GM12891 (cell line): ENCODE measurements at regions not wholly inside any gene's neighbourhood (a gene's known extent, or its start where the extent isn't known, plus 50 kb on each side); places are given as distances from the start of the nearest gene placed in this dataset.

Experiments used
- DNase-seq: peaks from one replicate; pipeline ENCODE4 v3.0.0; 2011; ENCODE audit warnings: low spot score; ENCODE audit not compliant: insufficient read length
- FAIRE-seq: peaks from 2 replicates; lab custom pipeline; 2011; peaks lifted over from hg19 to GRCh38; lab: Jason Lieb, UNC
- PAX5 ChIP-seq: IDR thresholded peaks from 2 replicates; pipeline ENCODE4 v1.6.1; 2011; ENCODE audit warnings: low read length, moderate library complexity, mild to moderate bottlenecking; ENCODE audit not compliant: insufficient read depth, severe bottlenecking
- POLR2A ChIP-seq: IDR thresholded peaks from 2 replicates; pipeline ENCODE4 v1.6.1; 2011; ENCODE audit warnings: low read depth, low read length, control low read depth
- POLR2AphosphoS5 ChIP-seq: IDR thresholded peaks from 2 replicates; pipeline ENCODE4 v1.6.1; 2011; ENCODE audit warnings: low read depth, low read length, control low read depth
- POU2F2 ChIP-seq: IDR thresholded peaks from 2 replicates; pipeline ENCODE4 v1.6.1; 2011; ENCODE audit warnings: low read depth, mild to moderate bottlenecking, control low read depth, low read length, moderate library complexity
- SPI1 ChIP-seq: IDR thresholded peaks from 2 replicates; pipeline ENCODE4 v1.6.1; 2011; ENCODE audit warnings: low read depth, low read length, control low read depth
- TAF1 ChIP-seq: IDR thresholded peaks from 2 replicates; pipeline ENCODE4 v1.6.1; 2011; ENCODE audit warnings: low read depth, low read length, control low read depth

DNA sequence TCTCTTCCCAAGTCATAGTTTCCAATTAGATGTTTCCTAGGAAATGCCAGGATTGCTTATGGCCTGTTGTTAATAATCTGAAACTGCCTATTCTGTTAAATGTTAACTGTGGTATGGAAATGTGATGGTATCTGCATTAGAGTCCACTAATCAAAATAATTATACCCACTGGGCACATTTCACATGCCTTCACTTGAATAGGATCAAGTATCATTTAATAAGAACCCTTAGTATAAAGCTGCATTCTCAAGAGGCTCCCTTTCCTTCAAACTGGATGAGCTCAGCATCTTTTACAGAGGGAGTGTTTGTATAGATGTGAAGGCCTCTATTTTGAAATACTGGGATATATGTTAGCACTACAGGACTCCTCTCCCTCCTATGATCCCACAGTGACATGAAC lies 477.2 kb upstream of the VRK2 start:
- no peak for DNase-seq
- TF ChIP-seq POLR2A (no peak), POU2F2 (no peak)

DNA sequence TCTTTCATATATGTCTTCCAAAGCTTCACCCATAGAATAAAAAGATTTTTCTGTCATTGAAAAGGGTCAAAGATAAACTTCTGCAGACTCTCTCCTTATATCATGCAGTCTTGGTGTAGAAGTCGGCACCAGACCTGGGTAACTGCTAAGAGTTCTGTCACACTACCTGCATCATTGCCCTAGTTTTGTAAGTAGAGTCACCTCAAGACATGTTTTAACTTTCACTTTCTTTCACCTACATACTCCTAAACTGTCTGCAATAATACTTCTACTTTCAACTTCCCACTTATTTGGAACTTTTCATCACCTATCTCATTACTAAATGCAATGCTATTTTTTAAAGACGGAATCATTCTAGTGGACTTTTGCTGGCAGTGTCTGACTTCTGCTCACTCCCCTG lies 475.6 kb upstream of the VRK2 start:
- FAIRE-seq (no peak), DNase-seq (no peak)
- TF ChIP-seq POLR2AphosphoS5 (no peak), TAF1 (no peak), SPI1 (no peak), PAX5 (no peak), POLR2A (no peak), POU2F2 (no peak)

More for the DNA sequence above, 477.2 kb upstream of the VRK2 start:
- FAIRE-seq = no peak

DNA sequence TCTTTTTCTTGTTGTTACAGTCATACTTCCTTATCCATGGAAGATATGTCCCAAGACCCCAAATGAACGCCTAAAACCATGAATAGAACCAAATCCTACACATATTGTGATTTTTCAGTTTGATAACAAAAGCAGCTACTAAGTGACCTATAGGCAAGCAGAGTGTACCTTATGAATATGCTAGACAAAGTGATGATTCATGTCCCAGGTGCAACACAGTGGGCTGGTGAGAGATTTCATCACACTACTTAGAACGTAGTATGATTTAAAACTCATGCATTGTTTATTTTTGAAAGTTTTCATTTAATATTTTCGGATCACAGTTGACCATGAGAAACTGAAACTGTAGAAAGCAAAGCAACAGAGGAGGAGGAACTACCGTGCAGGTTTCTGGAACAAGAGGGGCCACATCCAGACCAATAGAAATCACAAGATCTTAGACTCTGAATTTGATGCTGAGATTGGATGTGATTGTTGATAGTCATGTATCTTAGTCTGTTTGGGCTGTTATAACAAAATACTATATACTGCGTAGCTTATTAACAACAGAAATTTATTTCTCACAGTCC lies 470.8 kb upstream of the VRK2 start:
- TF ChIP-seq PAX5 = no peak
- no peak for TF ChIP-seq POU2F2
- TF ChIP-seq POLR2A = no peak
- FAIRE-seq (no peak), DNase-seq (no peak)

DNA sequence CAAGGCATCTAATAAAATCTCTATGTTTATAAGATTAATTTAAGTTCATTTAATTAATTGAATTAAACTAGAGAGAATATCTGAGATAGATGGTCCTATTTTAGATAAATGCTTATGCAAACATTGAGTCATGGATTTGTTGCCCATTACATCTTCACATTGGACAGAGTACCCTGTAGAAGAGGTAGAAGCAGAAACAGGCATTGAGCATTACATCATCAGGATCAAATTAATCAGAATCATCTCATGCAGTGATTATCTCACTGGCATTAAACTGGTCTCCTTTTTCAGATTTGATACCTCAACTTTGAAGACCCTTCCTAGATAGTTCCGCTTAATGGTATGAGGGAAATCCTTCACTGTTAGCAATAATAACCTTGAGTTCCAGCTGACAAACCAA lies 469.6 kb upstream of the VRK2 start:
- TF ChIP-seq POLR2A (no peak), SPI1 (no peak), PAX5 (no peak), TAF1 (no peak), POU2F2 (no peak), POLR2AphosphoS5 (no peak)
- FAIRE-seq (no peak), DNase-seq (no peak)

DNA sequence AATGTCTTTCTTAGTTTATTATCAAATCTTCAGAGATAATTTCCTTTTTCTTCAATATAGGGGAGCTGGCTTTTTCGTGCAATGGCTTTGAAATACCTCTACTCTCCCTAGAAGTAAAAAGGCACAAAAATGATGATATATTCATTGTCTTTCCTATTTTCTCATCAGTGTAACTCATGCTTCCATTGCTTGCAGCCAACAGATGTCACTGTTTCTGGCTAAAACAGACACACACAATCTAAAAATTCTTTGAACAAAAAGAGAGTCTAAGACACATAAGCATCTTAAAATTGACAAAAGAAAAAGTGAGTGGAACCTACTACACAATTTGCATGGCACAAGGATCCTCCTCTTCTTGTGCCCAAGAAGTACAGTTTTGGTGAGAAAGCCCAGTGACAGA lies 448.7 kb upstream of the VRK2 start:
- FAIRE-seq = no peak
- no peak for DNase-seq
- TF ChIP-seq POLR2AphosphoS5 (no peak), SPI1 (no peak), PAX5 (no peak), TAF1 (no peak), POU2F2 (no peak), POLR2A (no peak)

DNA sequence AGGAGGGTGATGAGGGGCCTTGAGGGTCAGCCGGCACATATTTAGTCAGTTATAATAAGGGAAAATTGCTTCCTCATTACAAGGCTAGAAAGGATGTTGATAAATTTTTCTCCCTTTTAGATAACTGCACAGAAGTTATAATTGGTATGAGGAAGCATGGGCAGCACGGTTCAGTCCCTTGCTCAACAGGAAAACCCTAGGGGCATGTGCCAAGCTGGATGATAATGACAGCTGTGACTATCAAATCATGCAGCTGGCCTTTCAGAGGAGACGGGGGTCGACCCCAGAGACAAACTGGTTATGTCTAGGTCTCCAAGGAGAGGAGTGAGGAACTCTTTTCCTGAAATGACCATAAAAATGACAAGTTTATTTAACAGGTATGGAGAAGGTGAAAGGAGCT lies 448.1 kb upstream of the VRK2 start:
- TF ChIP-seq SPI1 = no peak
- FAIRE-seq = no peak
- DNase-seq = no peak

DNA sequence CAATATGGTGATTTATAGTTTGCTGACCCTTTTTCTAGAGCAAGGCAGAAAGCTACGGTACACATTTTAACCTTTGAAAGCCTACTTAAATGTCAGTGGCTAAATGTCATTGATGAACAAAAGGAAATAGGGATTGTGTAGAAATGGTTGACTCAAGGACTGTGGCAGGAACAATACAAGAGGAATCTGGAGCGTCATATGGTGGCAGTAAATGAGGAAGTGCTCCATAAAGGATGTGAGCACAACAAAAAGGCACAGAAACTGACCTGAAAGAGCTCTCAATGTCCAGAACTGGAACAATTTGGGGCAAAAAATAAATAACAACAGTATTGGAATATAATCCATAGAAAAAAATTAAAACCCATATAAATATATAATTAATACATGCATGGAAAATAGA lies 443.9 kb upstream of the VRK2 start:
- DNase-seq (no peak), FAIRE-seq (no peak)

DNA sequence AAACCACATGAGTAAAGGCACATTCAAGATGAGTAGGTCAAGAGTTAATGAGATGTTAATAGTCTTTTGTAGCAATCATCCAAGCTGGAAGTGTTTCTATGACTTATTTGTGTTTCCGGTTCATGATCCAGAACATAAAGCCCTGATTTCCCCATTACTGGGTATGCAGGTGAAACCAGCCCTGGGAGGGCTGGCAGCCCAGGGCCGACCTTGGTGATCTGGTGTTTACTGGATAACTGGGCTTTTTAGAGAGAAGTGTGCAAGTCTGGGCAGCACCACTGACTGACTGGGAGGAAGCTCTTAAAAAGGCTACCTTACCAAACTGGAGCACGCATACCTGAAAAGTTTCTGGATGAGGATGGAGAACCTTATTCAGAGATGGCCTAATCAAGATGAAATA lies 431.6 kb upstream of the VRK2 start:
- no peak for FAIRE-seq

More for the DNA sequence above, 443.9 kb upstream of the VRK2 start:
- TF ChIP-seq PAX5 (no peak), POLR2AphosphoS5 (no peak), POLR2A (no peak), TAF1 (no peak), SPI1 (peak; percentile 78)

DNA sequence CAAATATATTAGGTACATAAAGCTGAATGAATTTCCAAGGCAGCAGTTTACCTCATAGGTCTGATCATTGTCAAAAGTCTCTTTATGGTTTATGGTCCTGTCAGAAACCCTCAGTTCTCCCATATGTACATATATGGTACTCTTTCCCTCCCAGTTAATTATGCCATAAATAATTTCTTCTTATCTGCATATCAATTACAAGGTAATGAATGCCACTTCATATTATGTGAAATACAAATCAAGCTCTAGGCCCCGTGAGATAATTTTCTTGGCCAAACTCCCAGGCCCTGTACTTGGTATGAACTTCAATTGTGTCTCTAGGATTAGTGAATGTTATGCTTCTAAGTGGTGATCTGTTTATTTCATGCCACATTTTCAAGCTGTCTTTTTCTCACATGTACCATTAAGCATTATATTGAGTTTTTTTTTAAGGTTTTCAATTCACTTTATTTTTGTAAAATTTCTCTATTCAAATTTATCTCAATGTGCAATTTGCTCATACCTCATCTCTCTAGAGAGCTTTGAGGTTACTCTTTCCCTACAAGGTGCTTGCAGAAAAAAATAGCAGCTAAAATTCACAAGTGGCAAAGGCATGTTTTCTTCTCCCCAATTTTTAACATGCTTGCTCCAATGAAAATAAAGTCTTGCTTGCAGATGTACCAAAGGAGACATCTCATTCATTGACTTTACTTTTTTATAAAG lies 430.6 kb upstream of the VRK2 start:
- no peak for DNase-seq
- FAIRE-seq = no peak
- TF ChIP-seq POLR2A = no peak
- no peak for TF ChIP-seq SPI1
- TF ChIP-seq POLR2AphosphoS5 = no peak
- no peak for TF ChIP-seq TAF1
- no peak for TF ChIP-seq POU2F2
- no peak for TF ChIP-seq PAX5

More for the DNA sequence above, 431.6 kb upstream of the VRK2 start:
- DNase-seq = no peak
- no peak for TF ChIP-seq POLR2A

DNA sequence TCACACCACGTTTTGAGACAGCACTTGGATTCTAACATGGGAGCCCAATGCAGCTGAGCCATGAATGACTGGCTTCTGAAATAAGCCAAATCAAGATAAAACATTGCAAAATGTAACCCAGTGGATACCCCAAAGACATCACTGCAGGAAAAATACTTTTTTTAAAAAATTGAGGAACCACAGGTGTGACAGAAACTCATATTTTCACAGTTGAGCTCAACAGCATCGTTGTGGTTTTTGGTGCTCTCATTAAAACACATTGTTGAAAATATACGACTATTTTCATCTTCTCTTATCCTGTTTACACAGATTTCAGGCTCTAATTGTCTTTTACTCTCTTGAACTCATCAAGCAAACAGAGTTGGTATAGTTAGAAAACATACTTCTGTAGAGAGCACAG lies 429.3 kb upstream of the VRK2 start:
- TF ChIP-seq POU2F2 (no peak), PAX5 (no peak), POLR2AphosphoS5 (no peak), POLR2A (no peak), TAF1 (no peak)
- no peak for DNase-seq
- no peak for FAIRE-seq

DNA sequence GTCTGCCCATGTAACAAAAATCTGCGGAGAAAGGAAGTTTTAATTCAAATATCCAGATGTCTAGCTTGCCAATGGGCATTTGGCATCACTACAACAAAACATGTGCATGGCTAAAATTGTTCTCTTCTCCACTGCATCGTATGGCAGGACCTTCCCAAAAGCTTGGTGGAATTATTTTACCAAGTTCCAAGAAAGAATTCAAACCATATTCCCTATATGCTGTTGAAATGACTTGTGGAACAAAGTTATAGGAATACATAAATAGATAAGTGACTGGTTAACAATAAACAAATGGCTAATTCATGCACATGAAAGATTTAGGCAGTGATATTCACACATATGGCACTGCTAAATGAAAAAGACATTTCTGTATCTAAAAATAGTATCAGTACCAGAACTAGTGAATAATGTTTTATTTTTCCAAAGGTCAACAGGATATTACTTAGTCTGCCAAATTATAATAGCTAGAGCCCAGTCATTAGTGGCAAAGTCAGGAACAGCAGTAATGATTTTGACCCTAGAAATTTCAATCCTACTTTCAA lies 425.4 kb upstream of the VRK2 start:
- TF ChIP-seq POLR2A = no peak
- no peak for TF ChIP-seq POU2F2
- TF ChIP-seq SPI1 = no peak
- TF ChIP-seq POLR2AphosphoS5 = no peak
- no peak for TF ChIP-seq TAF1
- TF ChIP-seq PAX5 = no peak
- FAIRE-seq (no peak), DNase-seq (no peak)
